Astrocyte (in vitro differentiated cells and primary cell): ENCODE measurements at regions not wholly inside any gene's neighbourhood (a gene's known extent, or its start where the extent isn't known, plus 50 kb on each side); places are given as distances from the start of the nearest gene placed in this dataset.

ENCODE experiments used
- DNase-seq: peaks from one replicate; pipeline ENCODE4 v3.0.0-alpha.2; 2010; ENCODE audit warnings: low read depth
- FAIRE-seq: peaks from 2 replicates; lab custom pipeline; 2011; peaks lifted over from hg19 to GRCh38; lab: Jason Lieb, UNC
- H2AFZ ChIP-seq: 2 replicates; pipeline ENCODE4 v1.6.0; 2012; ENCODE audit warnings: low read depth, low read length, inconsistent platforms
- H3K27ac ChIP-seq: 2 replicates; pipeline ENCODE4 v1.5.1; 2011; ENCODE audit warnings: low read depth, low read length, inconsistent platforms
- H3K27me3 ChIP-seq: 2 replicates; pipeline ENCODE4 v1.6.0; 2011; ENCODE audit warnings: low read length, inconsistent platforms; ENCODE audit not compliant: insufficient read depth
- H3K36me3 ChIP-seq: 2 replicates; pipeline ENCODE4 v1.5.1; 2011; ENCODE audit warnings: low read length, inconsistent platforms; ENCODE audit not compliant: insufficient read depth
- H3K4me1 ChIP-seq: 2 replicates; pipeline ENCODE4 v1.5.1; 2011; ENCODE audit warnings: low read length, inconsistent platforms; ENCODE audit not compliant: insufficient read depth
- H3K4me2 ChIP-seq: 2 replicates; pipeline ENCODE4 v1.6.0; 2012; ENCODE audit warnings: low read length, inconsistent platforms
- H3K4me3 ChIP-seq: 2 replicates; pipeline ENCODE4 v1.5.1; 2011; ENCODE audit warnings: low read depth, mild to moderate bottlenecking, low read length, inconsistent platforms; ENCODE audit not compliant: insufficient read depth
- H3K79me2 ChIP-seq: 2 replicates; pipeline ENCODE4 v1.6.0; 2012; ENCODE audit warnings: mild to moderate bottlenecking, low read length, inconsistent platforms; ENCODE audit not compliant: insufficient read depth
- H3K9ac ChIP-seq: 2 replicates; pipeline ENCODE4 v1.6.0; 2012; ENCODE audit warnings: mild to moderate bottlenecking, low read length, inconsistent platforms
- H3K9me3 ChIP-seq: 2 replicates; pipeline ENCODE4 v1.5.1; 2012; ENCODE audit warnings: low read depth, mild to moderate bottlenecking, low read length, inconsistent platforms; ENCODE audit not compliant: insufficient read depth
- H4K20me1 ChIP-seq: 2 replicates; pipeline ENCODE4 v1.6.0; 2012; ENCODE audit warnings: low read length, inconsistent platforms; ENCODE audit not compliant: insufficient read depth
- H3K27ac Mint-ChIP-seq: one replicate; pipeline ENCODE4 v1.8.0; 2021; ENCODE audit warnings: mild to moderate bottlenecking, mixed read lengths; ENCODE audit not compliant: unreplicated experiment
- H3K27me3 Mint-ChIP-seq: one replicate; pipeline ENCODE4 v1.8.0; 2021; ENCODE audit warnings: low read depth, mixed read lengths; ENCODE audit not compliant: unreplicated experiment
- H3K36me3 Mint-ChIP-seq: one replicate; pipeline ENCODE4 v1.8.0; 2021; ENCODE audit warnings: low read depth, mixed read lengths; ENCODE audit not compliant: unreplicated experiment
- H3K4me1 Mint-ChIP-seq: one replicate; pipeline ENCODE4 v1.8.0; 2021; ENCODE audit warnings: low read depth, mixed read lengths; ENCODE audit not compliant: unreplicated experiment
- H3K4me3 Mint-ChIP-seq: one replicate; pipeline ENCODE4 v1.8.0; 2021; ENCODE audit warnings: mild to moderate bottlenecking, moderate library complexity, mixed read lengths; ENCODE audit not compliant: unreplicated experiment
- H3K9me3 Mint-ChIP-seq: one replicate; pipeline ENCODE4 v1.8.0; 2021; ENCODE audit warnings: mild to moderate bottlenecking, mixed read lengths; ENCODE audit not compliant: unreplicated experiment
- CTCF ChIP-seq: IDR thresholded peaks from 2 replicates; pipeline ENCODE4 v1.5.1; 2011; ENCODE audit warnings: low read depth, mild to moderate bottlenecking, inconsistent platforms, low read length, moderate library complexity; ENCODE audit not compliant: insufficient read depth
- EZH2 ChIP-seq: IDR thresholded peaks from 2 replicates; pipeline ENCODE4 v1.6.1; 2012; ENCODE audit warnings: mild to moderate bottlenecking, low read length, inconsistent platforms; ENCODE audit not compliant: insufficient read depth

- H3K27ac Mint-ChIP-seq, result no peak overlapping the region
- H2AFZ ChIP-seq, result no peak overlapping the region
- H3K36me3 ChIP-seq, result no peaks in the 10 kb centered on the region
- H3K9ac ChIP-seq, result no peak overlapping the region
- H3K4me1 Mint-ChIP-seq, result peaks cover 32% of the 10 kb centered on the region
- H3K4me2 ChIP-seq, result no peak overlapping the region
- H3K27ac ChIP-seq, result no peak overlapping the region
- H3K9me3 Mint-ChIP-seq, result peaks cover 8% of the 10 kb centered on the region
- DNase-seq (no peak), FAIRE-seq (no peak)
- H3K27me3 Mint-ChIP-seq, result peaks cover 2% of the 10 kb centered on the region
- no peak for TF ChIP-seq CTCF
- no peak for TF ChIP-seq EZH2
- no peaks in the 10 kb centered on the region for H3K79me2 ChIP-seq
- H3K27me3 ChIP-seq, result peaks cover 2% of the 10 kb centered on the region
- H3K4me3 ChIP-seq, result no peak overlapping the region
- H3K4me3 Mint-ChIP-seq, result no peak overlapping the region
- no peaks in the 10 kb centered on the region for H4K20me1 ChIP-seq
- no peaks in the 10 kb centered on the region for H3K9me3 ChIP-seq
- no peaks in the 10 kb centered on the region for H3K36me3 Mint-ChIP-seq
- H3K4me1 ChIP-seq, result no peaks in the 10 kb centered on the region
Observed at GRCh38 chr1:177796561-177796960, 173.3 kb downstream of the SEC16B start.

GRCh38 chr1:177794376-177794991, 175.4 kb downstream of the SEC16B start:
- Histone ChIP-seq H3K9me3 (no peaks in the 10 kb centered on the region), H3K4me2 (no peak overlapping the region), H3K79me2 (no peaks in the 10 kb centered on the region), H3K27ac (no peak overlapping the region), H3K4me1 (no peaks in the 10 kb centered on the region), H3K27me3 (peaks cover 2% of the 10 kb centered on the region), H3K4me3 (no peak overlapping the region), H2AFZ (no peak overlapping the region), H4K20me1 (no peaks in the 10 kb centered on the region), H3K36me3 (no peaks in the 10 kb centered on the region), H3K9ac (no peak overlapping the region)
- H3K27ac Mint-ChIP-seq, result no peak overlapping the region
- TF ChIP-seq CTCF (no peak), EZH2 (no peak)
- H3K4me3 Mint-ChIP-seq, result no peak overlapping the region
- H3K9me3 Mint-ChIP-seq, result peaks cover 8% of the 10 kb centered on the region
- H3K36me3 Mint-ChIP-seq, result no peaks in the 10 kb centered on the region
- H3K4me1 Mint-ChIP-seq, result peaks cover 21% of the 10 kb centered on the region
- FAIRE-seq, result no peak
- DNase-seq, result no peak
- H3K27me3 Mint-ChIP-seq, result peaks cover 2% of the 10 kb centered on the region

- H2AFZ ChIP-seq, result no peak overlapping the region
- FAIRE-seq, result no peak
- no peak overlapping the region for H3K4me2 ChIP-seq
- H3K9ac ChIP-seq, result no peak overlapping the region
- H3K27me3 ChIP-seq, result peaks cover 2% of the 10 kb centered on the region
- Mint-ChIP-seq H3K27me3 (peaks cover 2% of the 10 kb centered on the region), H3K4me3 (no peak overlapping the region), H3K27ac (no peak overlapping the region), H3K4me1 (peaks cover 21% of the 10 kb centered on the region), H3K9me3 (peaks cover 8% of the 10 kb centered on the region), H3K36me3 (no peaks in the 10 kb centered on the region)
- no peaks in the 10 kb centered on the region for H3K79me2 ChIP-seq
- no peak for TF ChIP-seq EZH2
- no peak for TF ChIP-seq CTCF
- no peaks in the 10 kb centered on the region for H4K20me1 ChIP-seq
- no peaks in the 10 kb centered on the region for H3K4me1 ChIP-seq
- H3K9me3 ChIP-seq, result no peaks in the 10 kb centered on the region
- H3K27ac ChIP-seq, result no peak overlapping the region
- no peak for DNase-seq
- H3K4me3 ChIP-seq, result no peak overlapping the region
- no peaks in the 10 kb centered on the region for H3K36me3 ChIP-seq
Observed at GRCh38 chr1:177793900-177794299, 176.0 kb downstream of the SEC16B start.
